SK-N-SH treated with all-trans-retinoic acid at 6 μM for 48 hours (cell line): ENCODE measurements at regions not wholly inside any gene's neighbourhood (a gene's known extent, or its start where the extent isn't known, plus 50 kb on each side); places are given as distances from the start of the nearest gene placed in this dataset.

Experiments used
- ATAC-seq: fragments of 200-7000 bp; cut with Tn5 transposase; 3 replicates; pipeline ENCODE4 v1.9.1; 2020; ENCODE audit warnings: mild to moderate bottlenecking, moderate library complexity
- ARNTL ChIP-seq: fragments of 450-650 bp; formaldehyde crosslinking; IDR thresholded peaks from 2 replicates; pipeline ENCODE4 v1.5.0; 2020; ENCODE audit warnings: low read depth, mild to moderate bottlenecking, moderate library complexity, borderline replicate concordance
- BACH2 ChIP-seq: fragments of 250-450 bp; sonication (Bioruptor Pico); IDR thresholded peaks from 2 replicates; pipeline ENCODE4 v1.9.0; 2021; ENCODE audit warnings: mild to moderate bottlenecking, borderline replicate concordance
- CREB5 ChIP-seq: fragments of 250-450 bp; sonication (Bioruptor Pico); IDR thresholded peaks from 2 replicates; pipeline ENCODE4 v1.5.1; 2020; ENCODE audit warnings: low read depth, mild to moderate bottlenecking, moderate library complexity
- CSDC2 ChIP-seq: fragments of 250-450 bp; sonication (Bioruptor Pico); IDR thresholded peaks from 2 replicates; pipeline ENCODE4 v1.5.0; 2020; ENCODE audit warnings: mild to moderate bottlenecking, moderate library complexity
- CSRNP3 ChIP-seq: fragments of 250-450 bp; sonication (Bioruptor Pico); IDR thresholded peaks from 2 replicates; pipeline ENCODE4 v1.5.1; 2021; ENCODE audit warnings: mild to moderate bottlenecking, moderate library complexity
- ESRRG ChIP-seq: fragments of 250-450 bp; sonication (Bioruptor Pico); IDR thresholded peaks from 2 replicates; pipeline ENCODE4 v1.6.1; 2021; ENCODE audit warnings: mild to moderate bottlenecking
- GLIS3 ChIP-seq: fragments of 250-450 bp; sonication (Bioruptor Pico); IDR thresholded peaks from 2 replicates; pipeline ENCODE4 v1.5.0; 2020; ENCODE audit warnings: mild to moderate bottlenecking, moderate library complexity
- OSR1 ChIP-seq: fragments of 250-450 bp; sonication (Bioruptor Pico); IDR thresholded peaks from 2 replicates; pipeline ENCODE4 v1.8.0; 2022; ENCODE audit warnings: moderate library complexity, mild to moderate bottlenecking, inconsistent platforms
- PATZ1 ChIP-seq: fragments of 250-450 bp; sonication (Bioruptor Pico); IDR thresholded peaks from 2 replicates; pipeline ENCODE4 v1.8.0; 2020; ENCODE audit warnings: mild to moderate bottlenecking, moderate library complexity, borderline replicate concordance
- POU6F1 ChIP-seq: fragments of 250-450 bp; sonication (Bioruptor Pico); IDR thresholded peaks from 2 replicates; pipeline ENCODE4 v1.8.0; 2021; ENCODE audit warnings: low read depth, mild to moderate bottlenecking, moderate library complexity, borderline replicate concordance
- PPARA ChIP-seq: fragments of 250-450 bp; sonication (Bioruptor Pico); IDR thresholded peaks from 2 replicates; pipeline ENCODE4 v1.5.0; 2020; ENCODE audit warnings: mild to moderate bottlenecking, borderline replicate concordance
- RARB ChIP-seq: fragments of 250-450 bp; sonication (Bioruptor Pico); IDR thresholded peaks from 2 replicates; pipeline ENCODE4 v1.8.0; 2021; ENCODE audit warnings: mild to moderate bottlenecking, moderate library complexity
- TCF4 ChIP-seq: fragments of 250-450 bp; sonication (Bioruptor Pico); IDR thresholded peaks from 2 replicates; pipeline ENCODE4 v1.8.0; 2021; ENCODE audit warnings: mild to moderate bottlenecking, moderate library complexity, borderline replicate concordance
- TSHZ2 ChIP-seq: fragments of 250-450 bp; sonication (Bioruptor Pico); IDR thresholded peaks from 2 replicates; pipeline ENCODE4 v1.5.0; 2020; ENCODE audit warnings: mild to moderate bottlenecking, moderate library complexity
- ZC3H10 ChIP-seq: fragments of 250-450 bp; sonication (Bioruptor Pico); IDR thresholded peaks from 2 replicates; pipeline ENCODE4 v1.5.1; 2021; ENCODE audit warnings: mild to moderate bottlenecking, moderate library complexity
- ZFP3 ChIP-seq: fragments of 250-450 bp; sonication (Bioruptor Pico); IDR thresholded peaks from 2 replicates; pipeline ENCODE4 v1.5.0; 2020; ENCODE audit warnings: mild to moderate bottlenecking, moderate library complexity
- ZFP30 ChIP-seq: fragments of 450-650 bp; formaldehyde crosslinking; IDR thresholded peaks from 2 replicates; pipeline ENCODE4 v1.5.0; 2022; ENCODE audit warnings: mild to moderate bottlenecking, moderate library complexity
- ZNF565 ChIP-seq: fragments of 450-650 bp; formaldehyde crosslinking; conservative IDR thresholded peaks from 2 replicates; pipeline ENCODE4 v1.5.0; 2020; ENCODE audit warnings: low read depth, mild to moderate bottlenecking, moderate library complexity
- ZNF70 ChIP-seq: fragments of 450-650 bp; formaldehyde crosslinking; IDR thresholded peaks from 2 replicates; pipeline ENCODE4 v1.5.0; 2020; ENCODE audit warnings: mild to moderate bottlenecking, moderate library complexity
- ZNF8 ChIP-seq: fragments of 450-650 bp; formaldehyde crosslinking; IDR thresholded peaks from 2 replicates; pipeline ENCODE4 v1.5.0; 2020; ENCODE audit warnings: mild to moderate bottlenecking, moderate library complexity

GRCh38 chr10:111348076-111348475 is 271.2 kb downstream of the ADRA2A start:
- no peak for ATAC-seq

GRCh38 chr10:111354859-111355258 is 278.0 kb downstream of the ADRA2A start:
- TF ChIP-seq ESRRG (CRISPR knock-in tag): no peak
- TF ChIP-seq BACH2: no peak
- no peak for TF ChIP-seq PATZ1 (CRISPR knock-in tag)
- no peak for TF ChIP-seq CREB5
- no peak for TF ChIP-seq ZFP30 (CRISPR knock-in tag)
- no peak for TF ChIP-seq CSRNP3
- TF ChIP-seq TSHZ2 (CRISPR knock-in tag): no peak
- TF ChIP-seq POU6F1 (CRISPR knock-in tag): no peak
- TF ChIP-seq RARB (CRISPR knock-in tag): no peak
- TF ChIP-seq ZNF565 (CRISPR knock-in tag): no peak
- TF ChIP-seq PPARA (CRISPR knock-in tag): no peak
- TF ChIP-seq GLIS3 (CRISPR knock-in tag): no peak
- TF ChIP-seq ZFP3 (CRISPR knock-in tag): no peak
- TF ChIP-seq ARNTL (CRISPR knock-in tag): no peak
- no peak for TF ChIP-seq CSDC2 (CRISPR knock-in tag)
- TF ChIP-seq TCF4: no peak
- TF ChIP-seq ZNF8 (CRISPR knock-in tag): no peak
- no peak for TF ChIP-seq ZC3H10 (CRISPR knock-in tag)
- ATAC-seq: no peak

More at GRCh38 chr10:111348076-111348475, 271.2 kb downstream of the ADRA2A start:
- TF ChIP-seq BACH2 (no peak), PPARA (CRISPR knock-in tag) (no peak), ZNF70 (no peak), CREB5 (no peak), ZNF565 (CRISPR knock-in tag) (no peak)
- TF ChIP-seq, all 23 proteins: peak for 0

GRCh38 chr10:111356571-111356970 is 279.7 kb downstream of the ADRA2A start:
- ATAC-seq: no peak
- TF ChIP-seq CSRNP3 (no peak), ZFP30 (CRISPR knock-in tag) (no peak), ZNF565 (CRISPR knock-in tag) (no peak), OSR1 (CRISPR knock-in tag) (no peak), ZNF70 (no peak), POU6F1 (CRISPR knock-in tag) (no peak), CREB5 (no peak), CSDC2 (CRISPR knock-in tag) (no peak), ZFP3 (CRISPR knock-in tag) (no peak), ZC3H10 (CRISPR knock-in tag) (no peak), TCF4 (no peak)
